Keratinocyte (primary cell): ENCODE measurements at regions not wholly inside any gene's neighbourhood (a gene's known extent, or its start where the extent isn't known, plus 50 kb on each side); places are given as distances from the start of the nearest gene placed in this dataset.

ENCODE experiments used
- CTCF ChIP-seq, 3 experiments: IDR thresholded peaks in 1 of 3; conservative IDR thresholded peaks in 1 of 3; optimal IDR thresholded peaks in 1 of 3; 2 replicates in 2 of 3; 3 replicates in 1 of 3; pipeline versions ENCODE3 to v1.5.1; 2011; ENCODE audit warnings: low read length in 3 of 3, mild to moderate bottlenecking in 3 of 3, moderate library complexity in 2 of 3, control low read depth in 1 of 3, inconsistent platforms in 1 of 3; ENCODE audit not compliant: insufficient read depth in 2 of 3; ENCODE audit errors: extremely low read depth in 1 of 3
- EZH2 ChIP-seq: IDR thresholded peaks from one replicate; pipeline ENCODE4 v1.6.1; 2012; ENCODE audit warnings: inconsistent platforms, mild to moderate bottlenecking, low read length, moderate library complexity

GRCh38 chr2:152254486-152254885 is 78.9 kb upstream of the STAM2 start:
- TF ChIP-seq CTCF (optimal IDR thresholded peaks at IDR 0.05 in 1 of 3, IDR thresholded peaks at IDR 0.05 in 1 of 3, conservative IDR thresholded peaks at IDR 0.05 in 1 of 3; ENCODE audit: extremely low read depth in 1 of 3, insufficient read depth in 2 of 3, low read length in 3 of 3) (no peak), EZH2 (no peak)
